GM18858 (cell line): ENCODE measurements at regions not wholly inside any gene's neighbourhood (a gene's known extent, or its start where the extent isn't known, plus 50 kb on each side); places are given as distances from the start of the nearest gene placed in this dataset.
"Not testable (repeated sequence)": the region's sequence is repeated elsewhere in the genome, so short reads cannot be mapped to it uniquely, and the experiment has no call there.

Experiments
- ATAC-seq: cut with Tn5 transposase; IDR thresholded peaks from one replicate; pipeline ENCODE4 v1.9.1; 2021; ENCODE audit not compliant: unreplicated experiment

DNA sequence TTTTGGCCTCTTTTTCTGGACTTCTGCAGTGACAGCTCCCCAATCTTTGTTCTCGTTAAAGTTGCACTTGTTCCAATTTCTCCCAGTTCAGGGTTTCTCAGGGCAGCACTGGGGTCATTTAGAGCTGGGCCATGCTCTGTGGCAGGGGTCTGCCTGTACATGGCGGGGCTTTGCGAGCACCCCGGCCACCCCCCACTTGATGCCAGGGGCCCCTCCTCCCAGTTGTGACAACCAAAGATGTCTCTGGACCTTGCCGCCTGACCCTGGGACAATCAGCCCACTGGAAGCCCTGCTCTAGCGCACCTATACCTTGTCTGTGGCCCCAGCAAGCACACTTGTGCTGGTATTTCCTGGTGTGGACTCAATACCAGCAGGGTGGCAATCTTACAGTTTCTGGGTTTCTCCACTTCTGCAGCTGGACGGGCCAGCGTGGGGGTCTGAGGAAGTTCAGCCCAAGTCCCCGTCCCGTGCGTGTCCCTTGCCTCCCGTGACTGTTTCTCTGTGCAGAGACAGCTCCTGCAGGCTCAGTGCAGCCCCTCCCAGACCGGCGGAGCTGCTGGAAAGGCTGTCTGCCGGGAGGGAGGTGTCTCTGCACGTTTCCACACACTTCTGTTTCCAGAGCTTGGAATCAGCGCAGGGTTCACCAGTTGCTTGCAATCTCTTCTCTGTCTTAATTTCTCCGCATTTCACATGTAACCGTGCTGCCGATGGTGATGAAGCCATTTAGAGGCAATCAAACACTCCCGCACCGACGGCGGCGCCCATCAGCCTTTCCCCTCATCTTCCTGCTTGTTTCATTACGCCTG is 1328.9 kb downstream of the BRD1 start:
- ATAC-seq = no peak

DNA sequence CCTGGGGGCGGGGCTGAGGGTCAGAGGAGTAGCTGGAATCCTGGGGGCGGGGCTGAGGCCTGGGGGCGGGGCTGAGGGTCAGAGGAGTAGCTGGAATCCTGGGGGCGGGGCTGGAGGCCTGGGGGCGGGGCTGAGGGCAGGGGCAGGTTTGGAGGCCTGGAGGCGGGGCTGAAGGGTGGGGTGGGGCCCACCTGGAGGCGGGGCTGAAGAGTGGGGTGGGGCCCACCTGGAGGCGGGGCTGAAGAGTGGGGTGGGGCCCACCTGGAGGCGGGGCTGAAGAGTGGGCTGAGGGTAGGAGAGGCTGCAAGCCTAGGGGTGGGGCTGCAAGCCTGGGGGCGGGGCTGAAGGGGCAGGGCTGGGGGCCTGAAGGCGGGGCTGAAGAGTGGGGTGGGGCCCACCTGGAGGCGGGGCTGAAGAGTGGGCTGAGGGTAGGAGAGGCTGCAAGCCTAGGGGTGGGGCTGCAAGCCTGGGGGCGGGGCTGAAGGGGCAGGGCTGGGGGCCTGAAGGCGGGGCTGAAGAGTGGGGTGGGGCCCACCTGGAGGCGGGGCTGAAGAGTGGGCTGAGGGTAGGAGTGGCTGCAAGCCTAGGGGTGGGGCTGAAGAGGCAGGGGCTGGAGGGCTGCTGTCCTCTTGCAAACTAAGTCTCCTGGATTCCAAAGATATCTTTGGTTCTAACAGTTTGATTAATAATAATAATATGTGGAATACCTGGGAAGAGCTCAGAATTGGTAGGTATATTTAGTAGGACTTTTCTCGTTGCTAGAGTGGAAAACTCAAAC is 1329.7 kb downstream of the BRD1 start:
- not testable (repeated sequence) for ATAC-seq

DNA sequence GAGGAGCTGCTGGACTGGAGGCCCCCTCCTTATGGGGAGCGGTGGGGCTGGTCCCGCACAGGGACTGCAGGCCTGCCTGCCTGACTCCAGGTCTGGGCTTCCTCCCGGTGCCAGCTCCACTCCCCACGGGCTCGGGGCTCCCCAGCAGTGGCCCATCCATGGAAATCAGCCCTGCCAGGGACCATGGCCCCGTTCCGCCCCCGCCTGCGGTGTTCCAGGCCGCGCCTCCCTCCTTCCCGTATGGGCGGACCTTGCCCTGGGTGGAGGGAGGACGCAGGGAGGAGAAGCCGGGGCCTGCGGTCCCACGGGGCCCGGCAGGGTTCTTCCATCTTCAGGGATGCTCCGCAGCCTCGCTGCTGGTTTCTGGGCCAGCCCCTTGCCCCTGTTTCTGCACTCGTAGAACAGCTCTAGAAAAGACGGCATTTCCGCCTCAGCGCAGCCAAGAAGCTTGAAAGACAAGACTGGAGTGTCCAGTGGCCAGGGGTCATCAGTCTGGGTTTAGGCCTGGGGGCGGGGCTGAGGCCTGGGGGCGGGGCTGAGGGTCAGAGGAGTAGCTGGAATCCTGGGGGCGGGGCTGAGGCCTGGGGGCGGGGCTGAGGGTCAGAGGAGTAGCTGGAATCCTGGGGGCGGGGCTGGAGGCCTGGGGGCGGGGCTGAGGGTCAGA is 1330.6 kb downstream of the BRD1 start:
- no peak for ATAC-seq

DNA sequence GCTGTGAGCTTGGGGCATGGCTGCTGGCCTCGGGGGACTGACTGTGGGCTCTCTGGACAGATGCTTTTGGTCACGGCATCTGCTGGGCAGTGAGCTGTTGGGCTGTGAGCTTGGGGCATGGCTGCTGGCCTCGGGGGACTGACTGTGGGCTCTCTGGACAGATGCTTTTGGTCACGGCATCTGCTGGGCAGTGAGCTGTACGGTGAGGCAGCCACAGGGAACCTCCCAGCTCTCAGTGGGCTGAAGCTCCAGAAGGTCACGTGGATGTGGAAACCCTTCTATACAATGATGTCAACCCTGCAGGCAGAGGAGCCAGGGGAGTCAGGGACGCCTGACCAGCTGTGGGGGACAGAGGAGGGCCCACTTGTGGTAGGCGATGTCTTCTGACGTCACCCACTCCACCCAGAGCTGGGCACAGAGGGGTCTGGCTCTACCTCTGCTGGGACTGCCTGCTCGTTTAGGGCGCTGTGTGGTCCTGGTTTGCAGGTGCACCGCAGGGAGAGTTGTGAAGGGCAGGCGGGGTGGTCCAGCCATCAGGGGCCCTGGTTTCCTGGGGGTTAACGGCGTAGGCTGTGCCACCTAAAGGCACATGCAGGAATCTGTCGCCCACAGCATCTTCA is 1331.3 kb downstream of the BRD1 start:
- ATAC-seq = no peak

DNA sequence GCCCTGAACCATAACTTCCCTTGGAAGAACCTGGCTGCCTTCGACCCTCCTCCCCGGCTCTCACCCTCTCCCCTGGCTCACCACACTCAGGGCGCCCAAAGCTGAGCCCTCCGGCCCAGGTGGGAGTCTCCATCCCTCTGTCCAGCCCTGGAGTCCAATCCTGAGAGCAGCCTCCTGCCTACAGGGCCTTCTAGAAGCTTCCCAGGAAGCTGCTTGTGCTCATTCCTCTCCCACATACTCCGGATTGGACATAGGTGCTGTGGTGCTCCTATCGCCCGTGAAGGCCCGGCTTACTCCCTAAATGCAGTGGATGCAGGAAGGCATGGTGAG is 1332.0 kb downstream of the BRD1 start:
- no peak for ATAC-seq

GRCh38 chr22:48494968-48495750 is 1332.5 kb downstream of the BRD1 start:
- no peak for ATAC-seq

- no peak for ATAC-seq
These were observed 1333.3 kb downstream of the BRD1 start for GRCh38 chr22:48494256-48494967.

- no peak for ATAC-seq
These were observed 1333.9 kb downstream of the BRD1 start for GRCh38 chr22:48493733-48494132.

GRCh38 chr22:48492366-48493320 is 1335.0 kb downstream of the BRD1 start:
- ATAC-seq = no peak

DNA sequence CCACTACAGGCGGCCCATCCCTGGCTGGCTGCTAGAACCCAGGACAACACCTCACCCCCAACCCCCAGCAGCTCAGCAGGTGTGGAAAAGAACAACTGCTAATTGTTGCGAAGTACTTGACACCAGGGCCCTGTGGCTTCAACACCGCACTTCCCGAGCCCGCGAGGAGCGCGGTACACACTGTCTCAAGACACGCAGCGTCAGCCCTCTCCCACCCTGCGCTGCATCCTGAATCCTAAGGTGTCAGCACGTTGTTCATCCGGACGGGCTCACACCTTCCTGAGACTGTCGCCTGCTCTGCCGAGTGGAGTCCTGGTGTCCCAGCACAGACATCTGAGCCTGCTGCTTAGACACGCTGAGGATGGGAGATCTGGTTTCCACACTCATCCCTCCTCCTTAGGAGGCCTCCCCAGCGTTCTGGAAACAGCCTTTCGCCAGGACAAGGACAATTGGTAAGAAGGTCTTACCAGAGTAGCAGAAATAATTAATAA is 1336.2 kb downstream of the BRD1 start:
- ATAC-seq = no peak

GRCh38 chr22:48490500-48491411 is 1336.9 kb downstream of the BRD1 start:
- no peak for ATAC-seq

- ATAC-seq = no peak
These were observed 1337.8 kb downstream of the BRD1 start for GRCh38 chr22:48489551-48490499.

- no peak for ATAC-seq
These were observed 1338.8 kb downstream of the BRD1 start for GRCh38 chr22:48488611-48489511.

GRCh38 chr22:48488149-48488551 is 1339.5 kb downstream of the BRD1 start:
- no peak for ATAC-seq

- no peak for ATAC-seq
These were observed 1341.1 kb downstream of the BRD1 start for GRCh38 chr22:48486558-48486957.

DNA sequence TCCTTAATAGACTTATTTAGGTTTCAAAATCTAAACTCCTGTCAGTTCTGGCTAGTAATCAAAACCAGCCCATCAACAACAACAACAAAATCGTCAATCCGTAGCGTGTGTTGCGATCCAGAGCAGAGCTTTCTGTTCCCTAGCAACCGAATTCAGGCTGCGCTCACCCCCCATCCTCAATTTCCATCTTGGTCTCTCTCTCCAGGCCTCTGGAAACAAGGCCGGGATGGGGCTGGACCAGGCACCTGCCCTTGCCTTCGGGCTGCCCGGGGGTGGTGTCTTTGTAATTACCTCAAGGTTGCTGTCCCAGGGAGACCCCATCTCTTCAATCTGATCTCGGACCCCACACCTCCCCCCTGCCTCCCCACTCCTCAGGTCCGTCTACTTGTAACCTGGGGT is 1341.5 kb downstream of the BRD1 start:
- ATAC-seq = no peak
